Breast epithelium (tissue), 3 donors: ENCODE measurements at regions not wholly inside any gene's neighbourhood (a gene's known extent, or its start where the extent isn't known, plus 50 kb on each side); places are given as distances from the start of the nearest gene placed in this dataset.
"Not testable (repeated sequence)": the region's sequence is repeated elsewhere in the genome, so short reads cannot be mapped to it uniquely, and the experiment has no call there.

Source experiments
- CTCF ChIP-seq, 3 donors: fragments of 450-650 bp; IDR thresholded peaks; one replicate each; pipeline ENCODE4 v1.5.1; 2016 to 2017; ENCODE audit warnings: antibody characterized with exemption in 3 of 3, mild to moderate bottlenecking in 3 of 3, moderate library complexity in 3 of 3
- POLR2A ChIP-seq: fragments of 450-650 bp; IDR thresholded peaks from one replicate; pipeline ENCODE4 v1.6.1; 2016; ENCODE audit warnings: antibody characterized with exemption, mild to moderate bottlenecking, moderate library complexity

DNA sequence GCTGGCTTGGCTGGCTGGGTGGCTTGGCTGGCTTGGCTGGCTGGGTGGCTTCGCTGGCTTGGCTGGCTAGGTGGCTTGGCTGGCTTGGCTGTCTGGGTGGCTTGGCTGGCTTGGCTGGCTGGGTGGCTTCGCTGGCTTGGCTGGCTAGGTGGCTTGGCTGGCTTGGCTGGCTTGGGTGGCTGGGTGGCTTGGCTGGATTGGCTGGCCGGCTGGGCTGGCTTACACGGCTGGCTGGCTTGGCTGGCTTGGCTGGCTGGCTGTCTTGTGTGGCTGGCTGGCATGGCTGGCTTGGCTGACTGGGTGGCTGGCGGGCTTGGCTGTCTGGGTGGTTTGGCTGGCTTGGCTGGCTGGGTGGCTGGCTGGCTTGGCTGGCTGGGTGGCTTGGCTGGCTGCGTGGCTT is 437.0 kb downstream of the GOLGA6L6 start:
- TF ChIP-seq POLR2A; CTCF (IDR thresholded peaks at IDR 0.05): not testable (repeated sequence)
